Neutrophil (primary cell): ENCODE measurements at regions not wholly inside any gene's neighbourhood (a gene's known extent, or its start where the extent isn't known, plus 50 kb on each side); places are given as distances from the start of the nearest gene placed in this dataset.

Experiments
- H3K27ac ChIP-seq: fragments of 200-600 bp; sonication (generic); 2 replicates; pipeline ENCODE4 v1.5.1; 2016; ENCODE audit warnings: mild to moderate bottlenecking, moderate library complexity
- H3K27me3 ChIP-seq: fragments of 200-600 bp; sonication (generic); 2 replicates; pipeline ENCODE4 v1.6.0; 2016; ENCODE audit warnings: mild to moderate bottlenecking
- H3K36me3 ChIP-seq: fragments of 200-600 bp; sonication (generic); 2 replicates; pipeline ENCODE4 v1.5.1; 2017
- H3K4me1 ChIP-seq, 2 experiments: fragments of 200-600 bp in 1 of 2; sonication (generic) in 1 of 2; 1 replicate in 1 of 2; 2 replicates in 1 of 2; pipeline versions ENCODE4 v1.5.1 to v1.6.1; 2013 to 2016; ENCODE audit warnings: low read depth in 1 of 2, low read length in 1 of 2, mild to moderate bottlenecking in 1 of 2, moderate library complexity in 1 of 2; ENCODE audit not compliant: control insufficient read depth in 1 of 2, insufficient read depth in 1 of 2
- H3K4me3 ChIP-seq, 2 experiments: fragments of 200-600 bp in 1 of 2; sonication (generic) in 1 of 2; 1 replicate in 1 of 2; 2 replicates in 1 of 2; pipeline ENCODE4 v1.5.1; 2013 to 2016; ENCODE audit warnings: low read depth in 1 of 2, low read length in 1 of 2, mild to moderate bottlenecking in 1 of 2, moderate library complexity in 1 of 2
- H3K9me3 ChIP-seq: fragments of 200-600 bp; sonication (generic); 2 replicates; pipeline ENCODE4 v1.5.1; 2016
- TF ChIP-seq, protein P1 (sequence below): fragments of 200-600 bp; sonication (generic); IDR thresholded peaks from 2 replicates; pipeline ENCODE4 v1.5.1; 2016; ENCODE audit warnings: antibody characterized with exemption

DNA sequence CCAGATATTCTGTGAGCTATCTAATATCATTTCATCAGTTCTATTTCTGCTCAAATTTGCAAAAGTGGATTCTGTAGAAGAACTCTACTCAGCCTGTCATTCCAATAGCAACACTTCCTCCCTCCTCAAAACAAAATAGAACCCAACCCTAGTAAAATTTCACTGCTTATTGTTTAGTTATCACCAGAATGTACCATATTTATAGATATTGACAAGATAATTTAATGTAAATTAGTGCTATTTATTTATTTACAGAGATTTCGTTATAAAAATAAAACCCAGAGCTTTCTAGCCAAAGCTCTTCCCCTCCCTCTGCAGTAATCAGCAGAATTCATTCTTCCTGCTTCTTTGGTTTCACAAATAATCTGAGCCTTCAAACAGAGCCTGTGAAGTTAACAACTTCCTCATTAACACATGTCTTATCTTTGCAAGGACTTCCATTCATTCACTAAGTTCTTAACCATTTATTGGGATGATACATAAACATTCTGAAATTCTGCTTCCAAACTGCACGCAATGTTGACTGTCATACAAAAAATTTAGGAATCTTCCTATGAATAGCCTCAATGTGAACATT is 73.7 kb upstream of the PJA2 start:
- H3K4me3 ChIP-seq, result no peak overlapping the region
- H3K4me1 ChIP-seq, result peaks cover 3 to 9% of the 10 kb centered on the region in 2 experiments
- H3K36me3 ChIP-seq, result no peaks in the 10 kb centered on the region
- TF ChIP-seq, protein P1, sequence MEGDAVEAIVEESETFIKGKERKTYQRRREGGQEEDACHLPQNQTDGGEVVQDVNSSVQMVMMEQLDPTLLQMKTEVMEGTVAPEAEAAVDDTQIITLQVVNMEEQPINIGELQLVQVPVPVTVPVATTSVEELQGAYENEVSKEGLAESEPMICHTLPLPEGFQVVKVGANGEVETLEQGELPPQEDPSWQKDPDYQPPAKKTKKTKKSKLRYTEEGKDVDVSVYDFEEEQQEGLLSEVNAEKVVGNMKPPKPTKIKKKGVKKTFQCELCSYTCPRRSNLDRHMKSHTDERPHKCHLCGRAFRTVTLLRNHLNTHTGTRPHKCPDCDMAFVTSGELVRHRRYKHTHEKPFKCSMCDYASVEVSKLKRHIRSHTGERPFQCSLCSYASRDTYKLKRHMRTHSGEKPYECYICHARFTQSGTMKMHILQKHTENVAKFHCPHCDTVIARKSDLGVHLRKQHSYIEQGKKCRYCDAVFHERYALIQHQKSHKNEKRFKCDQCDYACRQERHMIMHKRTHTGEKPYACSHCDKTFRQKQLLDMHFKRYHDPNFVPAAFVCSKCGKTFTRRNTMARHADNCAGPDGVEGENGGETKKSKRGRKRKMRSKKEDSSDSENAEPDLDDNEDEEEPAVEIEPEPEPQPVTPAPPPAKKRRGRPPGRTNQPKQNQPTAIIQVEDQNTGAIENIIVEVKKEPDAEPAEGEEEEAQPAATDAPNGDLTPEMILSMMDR, result no peak
- H3K27ac ChIP-seq, result no peak overlapping the region
- no peaks in the 10 kb centered on the region for H3K27me3 ChIP-seq
- no peaks in the 10 kb centered on the region for H3K9me3 ChIP-seq

GRCh38 chr5:109482748-109483147 is 73.0 kb upstream of the PJA2 start:
- Histone ChIP-seq H3K27me3 (no peaks in the 10 kb centered on the region), H3K36me3 (no peaks in the 10 kb centered on the region), H3K4me1 (peaks cover 3 to 9% of the 10 kb centered on the region in 2 experiments), H3K27ac (no peak overlapping the region), H3K9me3 (no peaks in the 10 kb centered on the region), H3K4me3 (no peak overlapping the region)
- TF ChIP-seq, protein P1, result no peak

DNA sequence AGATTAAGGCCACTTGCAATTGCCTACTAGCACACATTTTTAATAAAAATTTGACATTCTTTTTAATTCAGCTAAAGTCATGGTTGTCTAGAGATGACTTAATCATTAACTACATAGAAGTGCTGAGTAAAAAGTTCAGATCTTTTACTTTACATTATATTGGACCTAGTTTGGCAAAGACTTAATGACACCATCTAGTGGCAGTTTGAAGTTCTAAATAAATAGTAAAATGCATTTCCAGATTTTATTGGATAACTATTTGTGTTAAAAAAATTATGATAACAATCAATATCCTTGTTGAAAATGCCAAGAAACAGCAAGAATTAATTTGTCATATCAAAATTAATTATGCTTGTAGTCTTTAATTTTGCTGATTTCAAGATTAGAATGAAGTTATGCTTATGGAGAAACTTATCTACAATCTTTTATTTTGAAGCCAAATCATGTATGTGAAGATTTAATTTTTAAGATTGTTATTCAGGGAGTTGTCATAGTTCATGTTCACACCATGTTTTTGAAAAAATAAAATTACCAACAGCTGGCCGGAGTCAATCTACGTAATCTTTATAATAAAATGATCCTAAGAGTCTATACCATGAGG is 69.6 kb upstream of the PJA2 start:
- H3K27me3 ChIP-seq, result no peaks in the 10 kb centered on the region
- no peaks in the 10 kb centered on the region for H3K36me3 ChIP-seq
- H3K4me3 ChIP-seq, result no peak overlapping the region
- TF ChIP-seq, protein P1, result no peak
- no peak overlapping the region for H3K27ac ChIP-seq
- H3K9me3 ChIP-seq, result no peaks in the 10 kb centered on the region
- peaks cover 3 to 8% of the 10 kb centered on the region in 2 experiments for H3K4me1 ChIP-seq

DNA sequence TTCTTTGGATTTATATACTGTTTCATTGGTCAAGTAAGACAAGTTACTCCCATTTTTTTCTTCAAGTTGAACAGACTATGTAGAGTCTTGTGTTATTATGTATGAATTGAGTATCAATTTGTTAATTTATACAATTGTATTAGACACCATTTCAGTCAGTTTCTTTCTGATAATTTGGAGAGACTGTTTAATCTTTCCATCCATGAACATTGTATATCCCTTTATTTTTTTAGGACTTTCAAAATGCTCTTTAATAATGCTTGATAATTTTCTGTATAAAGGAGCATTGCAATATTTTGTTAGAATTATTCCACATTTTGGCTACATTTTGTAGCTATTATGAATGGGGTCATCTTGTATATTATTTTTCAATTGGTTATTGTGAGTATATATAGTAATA is 69.1 kb upstream of the PJA2 start:
- no peak overlapping the region for H3K27ac ChIP-seq
- no peaks in the 10 kb centered on the region for H3K36me3 ChIP-seq
- TF ChIP-seq, protein P1, result no peak
- H3K27me3 ChIP-seq, result no peaks in the 10 kb centered on the region
- H3K4me1 ChIP-seq, result peaks cover 3% of the 10 kb centered on the region in 2 experiments
- H3K4me3 ChIP-seq, result no peak overlapping the region
- H3K9me3 ChIP-seq, result no peaks in the 10 kb centered on the region

GRCh38 chr5:109476292-109476691 is 66.5 kb upstream of the PJA2 start:
- no peaks in the 10 kb centered on the region for H3K9me3 ChIP-seq
- H3K4me3 ChIP-seq, result no peak overlapping the region
- no peaks in the 10 kb centered on the region for H3K27me3 ChIP-seq
- H3K27ac ChIP-seq, result no peak overlapping the region
- H3K36me3 ChIP-seq, result no peaks in the 10 kb centered on the region
- TF ChIP-seq, protein P1, result no peak
- no peaks in the 10 kb centered on the region for H3K4me1 ChIP-seq
